Activated T-cell treated with anti-CD3 and anti-CD28 coated beads, Interleukin-2, amount 50 U/mL, for 72 hours (primary cell): ENCODE measurements at regions not wholly inside any gene's neighbourhood (a gene's known extent, or its start where the extent isn't known, plus 50 kb on each side); places are given as distances from the start of the nearest gene placed in this dataset.
"Not testable (repeated sequence)": the region's sequence is repeated elsewhere in the genome, so short reads cannot be mapped to it uniquely, and the experiment has no call there.

Experiments used
- ATAC-seq, 2 donors: fragments of 150-1000 bp; cut with Tn5 transposase; replicated peaks in 1 of 2; 2 replicates each; pipeline ENCODE4 v1.10.0; 2021; ENCODE audit warnings: moderate library complexity in 2 of 2, mild to moderate bottlenecking in 1 of 2
- DNase-seq, 2 donors: peaks; one replicate each; pipeline ENCODE4 v3.0.0; 2021 to 2022; ENCODE audit warnings: mixed read lengths in 1 of 2
- H3K27ac Mint-ChIP-seq: one replicate; pipeline ENCODE4 v1.8.0; 2022; ENCODE audit warnings: mild to moderate bottlenecking, moderate library complexity, mixed read lengths
- H3K27me3 Mint-ChIP-seq: one replicate; pipeline ENCODE4 v1.8.0; 2022; ENCODE audit warnings: low read depth, mixed read lengths
- H3K36me3 Mint-ChIP-seq, 2 donors: one replicate each; pipeline ENCODE4 v1.8.0; 2022; ENCODE audit warnings: mixed read lengths in 2 of 2, mild to moderate bottlenecking in 1 of 2; ENCODE audit not compliant: insufficient read depth in 2 of 2
- H3K4me1 Mint-ChIP-seq: one replicate; pipeline ENCODE4 v1.8.0; 2022; ENCODE audit warnings: low read depth, mixed read lengths
- H3K4me3 Mint-ChIP-seq, 2 donors: one replicate each; pipeline ENCODE4 v1.8.0; 2022; ENCODE audit warnings: mild to moderate bottlenecking in 2 of 2, mixed read lengths in 2 of 2, moderate library complexity in 2 of 2
- H3K9me3 Mint-ChIP-seq, 2 donors: one replicate each; pipeline ENCODE4 v1.8.0; 2022; ENCODE audit warnings: mixed read lengths in 2 of 2

- ATAC-seq: no peak
- no peak overlapping the region for H3K27ac Mint-ChIP-seq
- peaks cover 0 to 2% of the 10 kb centered on the region in 2 donors for H3K36me3 Mint-ChIP-seq
- no peak for DNase-seq
- peaks cover 2 to 3% of the 10 kb centered on the region in 2 donors for H3K9me3 Mint-ChIP-seq
- H3K4me3 Mint-ChIP-seq: no peak overlapping the region
- no peaks in the 10 kb centered on the region for H3K4me1 Mint-ChIP-seq
- H3K27me3 Mint-ChIP-seq: peaks cover 54% of the 10 kb centered on the region
These were observed 406.0 kb downstream of the BCOR start for GRCh38 chrX:39691724-39692123.

DNA sequence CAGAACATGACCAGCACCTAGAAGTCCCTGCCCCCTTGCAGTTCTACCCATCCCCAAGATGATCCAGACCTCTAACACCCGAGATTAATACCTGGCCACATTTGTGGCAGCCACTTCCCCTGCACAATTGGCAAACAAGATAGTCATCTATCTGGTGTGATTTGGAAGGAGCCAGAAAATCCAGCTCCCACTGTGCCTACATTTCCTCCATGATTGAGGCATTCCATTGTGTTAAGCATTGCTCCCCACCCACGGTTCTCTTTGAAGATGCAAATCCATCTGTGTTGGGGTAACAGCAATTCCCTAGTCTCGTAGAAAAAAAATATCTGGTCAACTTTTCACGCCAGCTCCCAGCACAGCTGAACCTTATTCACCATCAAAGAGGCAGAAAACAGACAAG is 405.0 kb downstream of the BCOR start:
- DNase-seq (no peak), ATAC-seq (no peak)
- Mint-ChIP-seq H3K36me3 (peaks cover 0 to 5% of the 10 kb centered on the region in 2 donors), H3K4me3 (no peak overlapping the region), H3K27me3 (peaks cover 51% of the 10 kb centered on the region), H3K9me3 (peaks cover 3 to 4% of the 10 kb centered on the region in 2 donors), H3K27ac (no peak overlapping the region), H3K4me1 (no peaks in the 10 kb centered on the region)

DNA sequence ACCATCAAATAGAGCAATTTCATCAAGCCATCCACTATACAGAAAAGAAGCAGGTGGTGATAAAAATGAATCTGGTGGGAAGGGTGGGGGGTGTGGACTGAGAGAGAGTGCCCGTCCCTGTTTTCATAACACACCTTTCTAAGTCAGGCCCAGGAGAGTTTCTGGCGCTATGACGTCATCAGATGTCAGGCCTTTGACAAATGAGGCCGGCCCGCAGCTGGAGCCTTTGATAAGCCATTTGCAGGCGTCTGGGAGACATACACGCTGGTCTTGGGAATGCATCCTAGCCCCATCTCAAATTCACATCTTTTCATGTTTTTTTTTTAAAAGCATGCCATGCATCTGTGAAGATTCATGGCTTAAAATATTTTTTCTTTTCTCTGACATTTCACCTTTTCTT is 404.5 kb downstream of the BCOR start:
- no peak for ATAC-seq
- Mint-ChIP-seq H3K9me3 (peaks cover 3 to 4% of the 10 kb centered on the region in 2 donors), H3K27me3 (peaks cover 51% of the 10 kb centered on the region), H3K27ac (no peak overlapping the region), H3K36me3 (peaks cover 0 to 5% of the 10 kb centered on the region in 2 donors), H3K4me1 (no peaks in the 10 kb centered on the region), H3K4me3 (no peak overlapping the region)
- no peak for DNase-seq

- H3K36me3 Mint-ChIP-seq, ATAC-seq, H3K4me3 Mint-ChIP-seq, H3K27ac Mint-ChIP-seq, DNase-seq, H3K4me1 Mint-ChIP-seq, H3K9me3 Mint-ChIP-seq: not testable (repeated sequence)
- H3K27me3 Mint-ChIP-seq: peaks cover 15% of the 10 kb centered on the region
These were observed 395.1 kb downstream of the BCOR start for GRCh38 chrX:39702636-39703035.

GRCh38 chrX:39703307-39703706 is 394.5 kb downstream of the BCOR start:
- ATAC-seq (no peak), DNase-seq (no peak)
- Mint-ChIP-seq H3K4me1 (no peaks in the 10 kb centered on the region), H3K27me3 (peaks cover 15% of the 10 kb centered on the region), H3K27ac (no peak overlapping the region), H3K4me3 (no peak overlapping the region), H3K36me3 (peaks cover 0 to 2% of the 10 kb centered on the region in 2 donors), H3K9me3 (no peaks in the 10 kb centered on the region)

DNA sequence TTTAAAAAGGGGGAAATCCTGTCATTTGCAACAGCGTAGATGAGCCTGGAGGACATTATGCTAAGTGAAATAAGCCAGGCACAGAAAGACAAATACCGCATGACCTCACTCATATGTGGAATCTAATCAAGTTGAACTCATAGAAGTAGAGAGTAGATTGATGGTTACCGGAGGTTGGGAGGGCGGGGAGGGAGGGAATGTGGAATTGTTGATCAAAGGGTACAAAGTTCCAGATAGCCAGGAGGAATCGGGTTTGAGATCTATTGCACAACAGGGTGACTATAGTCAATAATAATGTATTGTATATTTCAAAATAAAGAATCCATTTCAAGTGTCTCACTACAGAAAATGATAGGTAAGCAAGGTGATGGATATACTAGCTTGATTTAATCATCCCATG is 393.2 kb downstream of the BCOR start:
- H3K36me3 Mint-ChIP-seq: peaks cover 0 to 6% of the 10 kb centered on the region in 2 donors
- H3K9me3 Mint-ChIP-seq: peaks cover 0 to 1% of the 10 kb centered on the region in 2 donors
- DNase-seq (no peak), ATAC-seq (no peak)
- no peak overlapping the region for H3K4me3 Mint-ChIP-seq
- H3K27me3 Mint-ChIP-seq: peaks cover 15% of the 10 kb centered on the region
- H3K27ac Mint-ChIP-seq: no peak overlapping the region
- H3K4me1 Mint-ChIP-seq: no peaks in the 10 kb centered on the region

DNA sequence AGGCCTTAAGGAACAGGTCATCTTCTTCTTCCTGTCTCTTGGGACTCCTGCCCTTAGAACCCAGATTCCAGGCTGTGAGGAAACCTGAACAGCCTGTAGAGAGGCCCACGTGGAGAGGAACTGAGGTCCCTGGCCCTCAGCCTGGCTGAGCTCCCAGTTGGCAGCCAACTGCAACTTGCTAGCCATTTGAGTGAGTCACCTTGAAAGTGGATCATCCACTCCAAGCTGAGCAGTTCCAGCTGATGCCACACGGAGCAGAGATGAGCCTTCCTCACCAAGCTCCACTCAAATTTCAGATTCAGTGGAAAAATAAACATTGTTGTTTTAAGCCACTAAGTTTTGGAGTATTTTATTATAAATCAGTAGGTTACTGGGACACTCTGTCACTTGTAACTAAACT is 392.5 kb downstream of the BCOR start:
- peaks cover 0 to 6% of the 10 kb centered on the region in 2 donors for H3K36me3 Mint-ChIP-seq
- no peak for ATAC-seq
- peaks cover 9% of the 10 kb centered on the region for H3K27me3 Mint-ChIP-seq
- H3K4me3 Mint-ChIP-seq: no peak overlapping the region
- no peaks in the 10 kb centered on the region for H3K4me1 Mint-ChIP-seq
- H3K27ac Mint-ChIP-seq: no peak overlapping the region
- no peak for DNase-seq
- peaks cover 0 to 1% of the 10 kb centered on the region in 2 donors for H3K9me3 Mint-ChIP-seq

GRCh38 chrX:39709364-39709763 is 388.4 kb downstream of the BCOR start:
- DNase-seq (no peak), ATAC-seq (no peak)
- no peak overlapping the region for H3K27ac Mint-ChIP-seq
- peaks cover 0 to 1% of the 10 kb centered on the region in 2 donors for H3K9me3 Mint-ChIP-seq
- no peaks in the 10 kb centered on the region for H3K27me3 Mint-ChIP-seq
- peaks cover 0 to 6% of the 10 kb centered on the region in 2 donors for H3K36me3 Mint-ChIP-seq
- H3K4me1 Mint-ChIP-seq: no peaks in the 10 kb centered on the region
- no peak overlapping the region for H3K4me3 Mint-ChIP-seq

DNA sequence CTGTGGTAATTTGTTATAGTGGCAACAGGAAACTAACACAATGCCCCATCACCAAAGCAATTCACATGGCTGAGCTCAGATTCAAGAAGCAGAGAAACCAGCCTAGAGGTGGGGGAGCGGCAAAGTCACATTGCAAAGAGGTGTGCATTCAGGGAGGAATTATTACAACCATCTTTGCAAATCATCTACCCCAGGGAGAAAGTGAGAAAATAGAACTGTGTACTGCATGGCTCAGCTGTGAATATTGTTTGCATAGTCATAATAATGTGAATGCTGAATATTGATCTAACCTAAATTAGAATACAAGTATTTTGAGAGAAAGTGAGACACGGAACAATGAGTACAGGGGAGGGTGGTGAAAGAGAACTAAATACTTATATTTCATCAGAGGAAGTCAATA is 387.9 kb downstream of the BCOR start:
- H3K36me3 Mint-ChIP-seq: peaks cover 0 to 6% of the 10 kb centered on the region in 2 donors
- H3K4me1 Mint-ChIP-seq: no peaks in the 10 kb centered on the region
- no peak for DNase-seq
- H3K27ac Mint-ChIP-seq: no peak overlapping the region
- no peak overlapping the region for H3K4me3 Mint-ChIP-seq
- ATAC-seq: no peak
- H3K9me3 Mint-ChIP-seq: peaks cover 0 to 1% of the 10 kb centered on the region in 2 donors
- no peaks in the 10 kb centered on the region for H3K27me3 Mint-ChIP-seq

GRCh38 chrX:39710776-39711175 is 387.0 kb downstream of the BCOR start:
- H3K4me1 Mint-ChIP-seq: no peaks in the 10 kb centered on the region
- ATAC-seq: no peak
- no peaks in the 10 kb centered on the region for H3K27me3 Mint-ChIP-seq

DNA sequence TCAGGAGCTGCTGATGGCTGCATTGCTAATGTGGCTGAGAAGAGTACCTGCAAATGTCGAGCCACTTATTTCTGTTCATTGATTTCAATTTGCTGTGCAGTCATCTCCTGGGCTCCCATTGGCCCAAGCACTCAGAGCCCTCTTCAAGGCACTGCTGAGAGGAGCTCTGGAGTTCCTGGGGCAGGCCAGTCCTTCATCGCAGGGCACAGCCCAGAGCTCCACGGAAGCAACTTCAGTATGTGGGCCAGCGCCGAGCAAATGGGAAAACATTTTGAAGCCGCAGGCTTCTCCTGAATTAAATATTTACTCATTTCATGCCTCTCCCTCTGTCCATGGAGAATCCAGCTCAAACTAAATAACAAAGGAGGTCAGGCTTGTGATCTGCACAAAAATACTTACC is 383.3 kb downstream of the BCOR start:
- no peak overlapping the region for H3K4me3 Mint-ChIP-seq
- ATAC-seq: no peak
- no peaks in the 10 kb centered on the region for H3K27me3 Mint-ChIP-seq
- H3K27ac Mint-ChIP-seq: no peak overlapping the region
- H3K36me3 Mint-ChIP-seq: no peaks in the 10 kb centered on the region
- no peaks in the 10 kb centered on the region for H3K9me3 Mint-ChIP-seq
- DNase-seq: no peak
- H3K4me1 Mint-ChIP-seq: no peaks in the 10 kb centered on the region

More at GRCh38 chrX:39710776-39711175, 387.0 kb downstream of the BCOR start:
- Mint-ChIP-seq H3K9me3 (peaks cover 0 to 1% of the 10 kb centered on the region in 2 donors), H3K4me3 (no peak overlapping the region), H3K36me3 (peaks cover 0 to 5% of the 10 kb centered on the region in 2 donors), H3K27ac (no peak overlapping the region)
- no peak for DNase-seq

GRCh38 chrX:39716401-39716800 is 381.4 kb downstream of the BCOR start:
- H3K27me3 Mint-ChIP-seq: peaks cover 5% of the 10 kb centered on the region
- ATAC-seq (no peak), DNase-seq (no peak)
- H3K36me3 Mint-ChIP-seq: no peaks in the 10 kb centered on the region
- H3K4me1 Mint-ChIP-seq: no peaks in the 10 kb centered on the region
- no peak overlapping the region for H3K27ac Mint-ChIP-seq
- no peak overlapping the region for H3K4me3 Mint-ChIP-seq
- H3K9me3 Mint-ChIP-seq: no peaks in the 10 kb centered on the region

- no peak for ATAC-seq
- Mint-ChIP-seq H3K9me3 (no peaks in the 10 kb centered on the region), H3K27me3 (peaks cover 11% of the 10 kb centered on the region), H3K4me3 (no peak overlapping the region), H3K36me3 (no peaks in the 10 kb centered on the region), H3K27ac (no peak overlapping the region), H3K4me1 (no peaks in the 10 kb centered on the region)
- DNase-seq: no peak
These were observed 380.8 kb downstream of the BCOR start for GRCh38 chrX:39716802-39717540.

GRCh38 chrX:39718981-39719380 is 378.8 kb downstream of the BCOR start:
- DNase-seq: no peak
- H3K36me3 Mint-ChIP-seq: no peaks in the 10 kb centered on the region
- no peak for ATAC-seq
- H3K4me3 Mint-ChIP-seq: no peak overlapping the region
- peaks cover 25% of the 10 kb centered on the region for H3K27me3 Mint-ChIP-seq
- no peaks in the 10 kb centered on the region for H3K9me3 Mint-ChIP-seq
- no peaks in the 10 kb centered on the region for H3K4me1 Mint-ChIP-seq
- no peak overlapping the region for H3K27ac Mint-ChIP-seq
